CD4-positive, CD25-positive, alpha-beta regulatory T cell (primary cell): ENCODE measurements at regions not wholly inside any gene's neighbourhood (a gene's known extent, or its start where the extent isn't known, plus 50 kb on each side); places are given as distances from the start of the nearest gene placed in this dataset.

ENCODE experiments used
- ATAC-seq, 2 donors: fragments of 150-1000 bp; cut with Tn5 transposase; one replicate each; pipeline ENCODE4 v1.10.0; 2021; ENCODE audit warnings: low read depth in 2 of 2, moderate number of reproducible peaks in 2 of 2, moderate library complexity in 1 of 2
- DNase-seq, 3 donors: peaks; one replicate each; pipeline versions ENCODE4 v3.0.0 to v3.0.0-alpha.2; 2012 to 2022; ENCODE audit warnings: mixed read lengths in 1 of 3
- H3K27ac ChIP-seq: one replicate; pipeline ENCODE4 v1.7.0; 2013; ENCODE audit warnings: mild to moderate bottlenecking, low read length; ENCODE audit not compliant: insufficient read depth, poor library complexity, severe bottlenecking
- H3K27me3 ChIP-seq: one replicate; pipeline ENCODE4 v1.7.0; 2013; ENCODE audit warnings: low read length; ENCODE audit not compliant: control insufficient read depth, insufficient read depth
- H3K36me3 ChIP-seq: one replicate; pipeline ENCODE4 v1.7.0; 2013; ENCODE audit warnings: mild to moderate bottlenecking, low read length, moderate library complexity; ENCODE audit not compliant: control insufficient read depth, insufficient read depth
- H3K4me1 ChIP-seq: 2 replicates; pipeline ENCODE4 v1.7.0; 2013; ENCODE audit warnings: mild to moderate bottlenecking, low read length; ENCODE audit not compliant: insufficient read depth, control insufficient read depth, poor library complexity, severe bottlenecking
- H3K4me3 ChIP-seq: one replicate; pipeline ENCODE4 v1.7.0; 2013; ENCODE audit warnings: low read depth, mild to moderate bottlenecking, low read length, moderate library complexity
- H3K9me3 ChIP-seq, 2 experiments: 1 replicate in 1 of 2; 2 replicates in 1 of 2; pipeline ENCODE4 v1.7.0; 2013; ENCODE audit warnings: low read length in 2 of 2, mild to moderate bottlenecking in 1 of 2, moderate library complexity in 1 of 2; ENCODE audit not compliant: control insufficient read depth in 2 of 2
- H3K27ac Mint-ChIP-seq, 3 donors: one replicate each; pipeline ENCODE4 v1.8.0; 2020 to 2022; ENCODE audit warnings: mild to moderate bottlenecking in 3 of 3, mixed read lengths in 3 of 3, moderate library complexity in 2 of 3
- H3K27me3 Mint-ChIP-seq: one replicate; pipeline ENCODE4 v1.8.0; 2022; ENCODE audit warnings: mild to moderate bottlenecking, mixed read lengths
- H3K36me3 Mint-ChIP-seq: one replicate; pipeline ENCODE4 v1.8.0; 2020; ENCODE audit warnings: mixed read lengths
- H3K4me1 Mint-ChIP-seq, 4 donors: one replicate each; pipeline ENCODE4 v1.8.0; 2020 to 2022; ENCODE audit warnings: mixed read lengths in 4 of 4, mild to moderate bottlenecking in 1 of 4
- H3K4me3 Mint-ChIP-seq, 4 donors: one replicate each; pipeline ENCODE4 v1.8.0; 2020 to 2022; ENCODE audit warnings: mild to moderate bottlenecking in 4 of 4, mixed read lengths in 4 of 4, moderate library complexity in 3 of 4
- H3K9me3 Mint-ChIP-seq, 7 donors: one replicate each; pipeline ENCODE4 v1.8.0; 2020 to 2022; ENCODE audit warnings: mixed read lengths in 7 of 7, mild to moderate bottlenecking in 3 of 7, moderate library complexity in 2 of 7

DNA sequence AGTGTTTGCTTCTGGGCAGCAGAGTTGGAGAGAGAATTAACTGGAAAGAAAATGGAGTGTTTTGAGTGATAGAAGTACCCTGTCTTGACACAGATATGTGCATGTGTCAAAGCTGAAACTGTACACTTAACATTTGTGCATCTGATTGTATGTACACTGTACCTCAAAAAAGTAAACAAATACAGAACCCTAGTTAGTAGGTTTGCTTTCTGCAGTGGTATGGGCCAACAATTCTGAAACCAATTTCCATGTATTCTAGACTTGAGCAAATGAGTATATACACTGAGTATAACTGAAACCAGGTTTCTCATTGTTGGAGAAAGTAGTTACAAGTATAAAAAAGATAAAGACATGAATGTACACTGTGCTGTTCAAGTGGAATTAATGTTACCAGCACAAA lies 52.4 kb downstream of the ELAPOR2 start:
- Mint-ChIP-seq H3K9me3 (no peaks in the 10 kb centered on the region), H3K4me1 (no peaks in the 10 kb centered on the region), H3K4me3 (no peak overlapping the region), H3K27me3 (peaks cover 5% of the 10 kb centered on the region), H3K27ac (no peak overlapping the region), H3K36me3 (no peaks in the 10 kb centered on the region)
- no peaks in the 10 kb centered on the region for H3K9me3 ChIP-seq
- no peaks in the 10 kb centered on the region for H3K4me1 ChIP-seq
- ATAC-seq (no peak), DNase-seq (no peak)
- H3K4me3 ChIP-seq, result no peak overlapping the region
- H3K27ac ChIP-seq, result no peak overlapping the region
- H3K27me3 ChIP-seq, result no peaks in the 10 kb centered on the region
- H3K36me3 ChIP-seq, result no peaks in the 10 kb centered on the region

DNA sequence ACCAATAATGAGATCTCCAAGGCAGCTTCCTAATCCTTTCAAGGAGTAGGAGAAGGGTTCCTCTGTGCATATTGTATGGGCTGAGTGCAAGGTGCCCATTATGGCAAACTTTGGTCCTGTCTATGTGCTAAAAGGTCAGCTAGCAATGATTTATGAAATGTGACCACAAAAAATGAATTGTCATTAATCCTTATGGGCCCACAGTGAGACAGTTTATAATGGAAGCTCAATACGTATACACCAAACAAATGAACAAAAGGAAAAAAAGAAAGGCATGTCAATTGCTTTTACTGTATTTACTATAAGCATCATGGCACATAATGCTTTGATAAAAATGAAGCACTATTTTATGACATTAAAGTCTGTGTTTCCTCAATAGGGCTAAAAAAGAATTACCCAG lies 54.5 kb downstream of the ELAPOR2 start:
- H3K27me3 ChIP-seq, result no peaks in the 10 kb centered on the region
- no peaks in the 10 kb centered on the region for H3K9me3 Mint-ChIP-seq
- H3K9me3 ChIP-seq, result no peaks in the 10 kb centered on the region
- no peaks in the 10 kb centered on the region for H3K4me1 ChIP-seq
- H3K27ac Mint-ChIP-seq, result no peak overlapping the region
- peaks cover 5% of the 10 kb centered on the region for H3K27me3 Mint-ChIP-seq
- DNase-seq (no peak), ATAC-seq (no peak)
- H3K36me3 ChIP-seq, result no peaks in the 10 kb centered on the region
- H3K27ac ChIP-seq, result no peak overlapping the region
- H3K4me3 Mint-ChIP-seq, result no peak overlapping the region
- H3K4me1 Mint-ChIP-seq, result no peaks in the 10 kb centered on the region
- no peaks in the 10 kb centered on the region for H3K36me3 Mint-ChIP-seq
- H3K4me3 ChIP-seq, result no peak overlapping the region

DNA sequence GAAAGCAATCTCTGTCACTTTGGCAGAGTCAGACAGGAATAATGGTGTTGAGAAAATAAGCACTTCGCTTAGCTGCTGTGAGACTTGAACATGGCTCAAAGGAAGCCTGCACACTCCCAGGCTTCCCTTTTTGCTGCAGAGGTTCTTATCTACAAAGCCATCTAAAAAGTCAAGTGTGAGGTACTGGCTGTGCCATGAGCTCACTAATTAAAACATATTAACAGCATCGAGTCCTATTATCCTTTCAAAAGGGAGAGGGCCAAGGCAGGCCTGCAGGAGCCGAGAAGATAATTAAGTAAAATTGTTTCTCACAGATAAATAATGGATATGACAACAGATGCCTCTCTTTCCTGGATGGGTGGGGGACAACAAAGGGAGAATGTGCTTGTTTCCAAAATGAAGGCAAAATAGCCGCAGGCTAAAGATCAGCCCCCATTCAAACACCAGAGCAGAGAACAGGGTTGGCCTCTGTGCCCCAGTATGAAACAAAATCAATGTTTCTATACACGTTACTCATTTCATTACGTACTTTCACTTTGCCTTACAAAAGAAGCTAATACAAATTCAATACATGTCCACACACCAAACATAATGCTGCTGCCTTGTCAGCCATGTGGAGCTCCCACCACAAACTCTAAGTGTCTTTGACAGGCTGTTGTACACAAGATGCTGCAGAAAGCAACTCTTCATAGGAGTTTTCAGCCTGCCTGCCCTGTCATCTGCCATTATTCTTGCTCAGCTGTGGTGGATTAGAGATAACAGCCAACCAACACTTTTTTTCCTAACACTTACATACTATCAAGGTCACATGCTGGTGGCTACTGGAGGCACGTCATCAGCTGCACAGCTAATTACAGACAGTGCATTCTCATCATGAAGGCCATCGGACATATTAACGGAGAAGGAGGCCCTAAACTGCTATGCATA lies 55.3 kb downstream of the ELAPOR2 start:
- Histone ChIP-seq H3K27ac (no peak overlapping the region), H3K36me3 (no peaks in the 10 kb centered on the region), H3K4me1 (no peaks in the 10 kb centered on the region), H3K9me3 (no peaks in the 10 kb centered on the region), H3K27me3 (no peaks in the 10 kb centered on the region), H3K4me3 (no peak overlapping the region)
- no peak overlapping the region for H3K27ac Mint-ChIP-seq
- no peaks in the 10 kb centered on the region for H3K4me1 Mint-ChIP-seq
- no peaks in the 10 kb centered on the region for H3K36me3 Mint-ChIP-seq
- peak overlapping the region in 1 of 4 donors; percentile 3 for H3K4me3 Mint-ChIP-seq
- peaks cover 5% of the 10 kb centered on the region for H3K27me3 Mint-ChIP-seq
- DNase-seq, result no peak
- no peaks in the 10 kb centered on the region for H3K9me3 Mint-ChIP-seq
- ATAC-seq, result no peak

DNA sequence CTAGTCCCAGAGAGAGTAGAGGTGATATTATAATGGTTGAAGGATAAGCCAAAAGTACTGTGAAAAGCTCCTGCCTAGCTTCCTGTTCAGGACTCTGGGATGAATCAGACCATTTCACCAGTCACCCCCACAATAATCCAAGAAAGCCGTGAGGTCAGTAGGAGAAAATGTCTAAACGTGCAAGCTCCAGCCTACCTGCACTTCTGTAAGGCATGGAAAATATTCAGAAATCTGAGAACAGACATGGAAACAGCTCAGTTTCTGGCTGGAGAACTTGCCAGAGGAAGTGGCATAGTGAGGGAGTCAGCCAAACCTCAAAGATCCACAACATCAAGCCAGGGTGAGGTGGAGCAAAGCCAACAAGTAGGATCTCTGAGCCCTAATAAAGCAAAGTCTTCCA lies 58.2 kb downstream of the ELAPOR2 start:
- Histone ChIP-seq H3K27ac (no peak overlapping the region), H3K36me3 (no peaks in the 10 kb centered on the region), H3K9me3 (no peaks in the 10 kb centered on the region), H3K4me3 (no peak overlapping the region), H3K27me3 (no peaks in the 10 kb centered on the region), H3K4me1 (no peaks in the 10 kb centered on the region)
- no peaks in the 10 kb centered on the region for H3K36me3 Mint-ChIP-seq
- ATAC-seq (no peak), DNase-seq (no peak)
- no peak overlapping the region for H3K4me3 Mint-ChIP-seq
- H3K27ac Mint-ChIP-seq, result no peak overlapping the region
- H3K9me3 Mint-ChIP-seq, result no peaks in the 10 kb centered on the region
- H3K4me1 Mint-ChIP-seq, result no peaks in the 10 kb centered on the region
- H3K27me3 Mint-ChIP-seq, result peaks cover under 1% of the 10 kb centered on the region

DNA sequence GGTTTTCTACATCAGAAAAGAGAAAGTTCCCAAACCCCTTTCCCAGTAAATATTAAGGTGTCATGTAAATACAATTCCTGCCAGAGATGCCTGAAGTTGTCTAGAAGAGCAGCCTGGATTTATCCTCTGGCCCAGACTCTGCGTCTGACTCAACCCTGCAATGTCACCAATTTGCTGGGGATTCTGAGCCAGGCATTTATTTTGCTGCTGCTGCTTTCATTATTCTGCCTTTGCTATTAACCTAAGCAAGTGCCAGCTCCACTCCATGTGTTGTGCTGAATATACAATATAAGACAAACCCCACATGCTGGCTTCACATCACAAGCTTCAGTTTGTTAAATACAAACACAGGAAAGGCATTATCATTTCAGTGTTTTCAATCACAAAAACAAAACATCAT lies 59.1 kb downstream of the ELAPOR2 start:
- ATAC-seq, result no peak
- H3K27ac ChIP-seq, result no peak overlapping the region
- no peak overlapping the region for H3K4me3 ChIP-seq
- H3K9me3 Mint-ChIP-seq, result no peaks in the 10 kb centered on the region
- no peaks in the 10 kb centered on the region for H3K4me1 ChIP-seq
- no peaks in the 10 kb centered on the region for H3K4me1 Mint-ChIP-seq
- no peak overlapping the region for H3K4me3 Mint-ChIP-seq
- no peaks in the 10 kb centered on the region for H3K9me3 ChIP-seq
- H3K27me3 Mint-ChIP-seq, result peaks cover 6% of the 10 kb centered on the region
- no peaks in the 10 kb centered on the region for H3K27me3 ChIP-seq
- no peaks in the 10 kb centered on the region for H3K36me3 Mint-ChIP-seq
- H3K27ac Mint-ChIP-seq, result no peak overlapping the region
- DNase-seq, result no peak
- no peaks in the 10 kb centered on the region for H3K36me3 ChIP-seq

DNA sequence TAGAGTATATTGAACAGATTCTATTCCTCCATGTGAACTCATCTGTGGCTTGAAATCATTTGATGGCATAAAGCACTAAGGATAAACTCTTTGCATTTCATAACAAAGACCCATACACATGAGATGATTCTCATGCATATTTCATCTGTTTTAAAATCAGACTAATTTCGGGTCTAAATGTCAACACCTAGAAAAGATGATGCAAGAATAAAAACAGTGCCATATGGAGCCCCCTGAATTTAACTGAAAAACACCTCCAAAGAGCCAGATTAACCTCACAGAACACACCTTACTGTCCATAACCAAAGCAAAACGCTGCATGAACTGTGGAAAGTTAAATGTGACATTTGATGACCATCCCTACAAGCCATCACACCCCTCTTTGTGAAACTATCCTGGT lies 59.7 kb downstream of the ELAPOR2 start:
- H3K36me3 Mint-ChIP-seq, result no peaks in the 10 kb centered on the region
- H3K4me1 ChIP-seq, result no peaks in the 10 kb centered on the region
- H3K27ac Mint-ChIP-seq, result no peak overlapping the region
- DNase-seq (no peak), ATAC-seq (no peak)
- no peak overlapping the region for H3K4me3 ChIP-seq
- no peak overlapping the region for H3K27ac ChIP-seq
- no peaks in the 10 kb centered on the region for H3K4me1 Mint-ChIP-seq
- no peaks in the 10 kb centered on the region for H3K9me3 ChIP-seq
- H3K4me3 Mint-ChIP-seq, result no peak overlapping the region
- H3K27me3 Mint-ChIP-seq, result peaks cover 6% of the 10 kb centered on the region
- H3K9me3 Mint-ChIP-seq, result no peaks in the 10 kb centered on the region
- no peaks in the 10 kb centered on the region for H3K27me3 ChIP-seq
- H3K36me3 ChIP-seq, result no peaks in the 10 kb centered on the region

DNA sequence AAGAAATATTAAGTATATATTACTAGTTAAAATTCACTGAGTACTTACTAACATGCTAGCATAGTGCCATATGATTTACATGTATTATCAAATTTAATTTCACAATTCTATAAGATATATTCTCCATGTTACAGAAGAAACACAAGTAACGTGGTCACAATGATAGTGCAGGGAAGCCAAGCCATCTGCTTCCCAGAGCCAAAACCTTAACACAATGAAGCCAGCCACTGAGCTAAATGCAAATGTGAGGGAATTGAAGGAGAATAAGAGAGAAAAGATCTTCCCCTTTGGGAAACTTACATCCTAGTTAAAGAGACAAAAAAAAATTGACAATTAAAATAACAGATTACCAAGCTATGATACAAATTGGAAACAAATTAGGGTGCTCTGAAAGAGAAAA lies 63.6 kb downstream of the ELAPOR2 start:
- ATAC-seq (no peak), DNase-seq (no peak)
- no peaks in the 10 kb centered on the region for H3K9me3 ChIP-seq
- H3K27me3 Mint-ChIP-seq, result peaks cover 6% of the 10 kb centered on the region
- no peaks in the 10 kb centered on the region for H3K36me3 ChIP-seq
- no peaks in the 10 kb centered on the region for H3K27me3 ChIP-seq
- H3K27ac ChIP-seq, result no peak overlapping the region
- peaks cover 0 to 2% (median 0%) of the 10 kb centered on the region in 7 donors for H3K9me3 Mint-ChIP-seq
- H3K36me3 Mint-ChIP-seq, result no peaks in the 10 kb centered on the region
- no peaks in the 10 kb centered on the region for H3K4me1 ChIP-seq
- H3K27ac Mint-ChIP-seq, result peak overlapping the region in 1 of 3 donors; percentile 87
- no peak overlapping the region for H3K4me3 ChIP-seq
- H3K4me3 Mint-ChIP-seq, result no peak overlapping the region
- H3K4me1 Mint-ChIP-seq, result no peaks in the 10 kb centered on the region

DNA sequence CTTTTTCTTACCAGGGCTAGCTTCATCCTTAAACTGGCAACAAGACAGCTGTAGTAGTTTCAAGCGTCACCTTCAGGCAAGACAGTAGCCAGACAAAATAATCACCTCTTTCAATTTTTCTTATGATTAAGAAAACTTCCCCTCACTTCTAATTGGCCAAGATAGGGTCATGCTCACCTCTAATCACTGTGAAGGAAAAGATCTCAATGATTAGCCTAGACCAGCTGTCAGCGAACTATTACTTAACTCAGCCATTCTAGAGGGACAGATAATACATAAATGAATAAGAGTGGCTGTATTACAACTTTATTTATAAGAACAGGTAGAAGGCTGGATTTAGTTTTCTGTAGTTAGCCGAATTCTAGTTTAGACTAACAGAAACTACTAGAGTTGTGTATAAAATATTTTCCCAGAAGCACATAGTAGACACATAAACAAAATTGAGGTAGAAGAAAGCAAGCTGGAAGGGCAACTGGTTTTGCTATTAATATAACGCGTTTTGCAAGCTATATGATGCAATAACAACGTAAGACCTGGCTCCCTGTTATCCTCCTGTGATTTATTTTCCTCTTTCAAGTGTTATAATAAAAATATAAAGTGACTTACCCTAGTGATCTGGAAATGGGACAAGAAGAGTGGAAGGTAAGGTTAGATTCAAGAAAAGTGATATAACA lies 64.3 kb downstream of the ELAPOR2 start:
- H3K36me3 ChIP-seq, result no peaks in the 10 kb centered on the region
- H3K27me3 ChIP-seq, result no peaks in the 10 kb centered on the region
- H3K4me3 Mint-ChIP-seq, result no peak overlapping the region
- no peak overlapping the region for H3K27ac Mint-ChIP-seq
- H3K27ac ChIP-seq, result no peak overlapping the region
- no peak for ATAC-seq
- H3K9me3 ChIP-seq, result no peaks in the 10 kb centered on the region
- H3K27me3 Mint-ChIP-seq, result peaks cover 10% of the 10 kb centered on the region
- peaks cover 0 to 2% (median 0%) of the 10 kb centered on the region in 7 donors for H3K9me3 Mint-ChIP-seq
- DNase-seq, result no peak
- no peaks in the 10 kb centered on the region for H3K36me3 Mint-ChIP-seq
- no peaks in the 10 kb centered on the region for H3K4me1 ChIP-seq
- no peaks in the 10 kb centered on the region for H3K4me1 Mint-ChIP-seq
- H3K4me3 ChIP-seq, result no peak overlapping the region
